ENCODE measurements at regions not wholly inside any gene's neighbourhood (a gene's known extent, or its start where the extent isn't known, plus 50 kb on each side); places are given as distances from the start of the nearest gene placed in this dataset.

DNA sequence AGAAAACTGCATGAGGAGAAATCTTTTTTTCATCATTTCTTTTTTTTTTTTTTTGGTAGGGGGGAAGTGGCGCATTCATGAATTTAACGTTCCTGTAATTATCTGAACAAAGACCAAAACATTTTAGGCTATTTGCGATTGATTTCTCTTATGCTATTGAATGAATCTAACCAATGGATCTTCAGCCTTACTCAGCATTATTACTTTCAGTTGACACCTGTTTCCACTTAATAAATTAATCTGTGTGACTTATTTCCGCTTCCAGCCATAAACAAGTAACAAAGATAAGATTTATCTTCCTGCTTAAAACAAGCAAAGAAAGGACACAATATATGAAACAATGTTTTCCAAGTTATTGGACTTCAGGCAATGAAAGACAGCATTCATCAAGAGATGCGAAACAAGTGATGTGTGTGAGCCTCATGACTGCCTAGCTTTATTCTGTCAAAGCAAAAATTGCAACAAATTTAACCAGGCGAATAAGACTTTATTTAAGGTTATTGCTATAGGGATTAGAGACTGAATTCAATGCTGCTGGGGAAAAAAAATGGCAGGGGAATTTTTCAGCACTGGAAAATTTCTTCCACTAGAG is 1026.9 kb downstream of the LRFN5 start:
- TF ChIP-seq EZH2 (IDR thresholded peaks at IDR 0.05; ENCODE audit: borderline replicate concordance, low read depth, low read length, poor library complexity, severe bottlenecking), result no peak
- TF ChIP-seq, protein P1, sequence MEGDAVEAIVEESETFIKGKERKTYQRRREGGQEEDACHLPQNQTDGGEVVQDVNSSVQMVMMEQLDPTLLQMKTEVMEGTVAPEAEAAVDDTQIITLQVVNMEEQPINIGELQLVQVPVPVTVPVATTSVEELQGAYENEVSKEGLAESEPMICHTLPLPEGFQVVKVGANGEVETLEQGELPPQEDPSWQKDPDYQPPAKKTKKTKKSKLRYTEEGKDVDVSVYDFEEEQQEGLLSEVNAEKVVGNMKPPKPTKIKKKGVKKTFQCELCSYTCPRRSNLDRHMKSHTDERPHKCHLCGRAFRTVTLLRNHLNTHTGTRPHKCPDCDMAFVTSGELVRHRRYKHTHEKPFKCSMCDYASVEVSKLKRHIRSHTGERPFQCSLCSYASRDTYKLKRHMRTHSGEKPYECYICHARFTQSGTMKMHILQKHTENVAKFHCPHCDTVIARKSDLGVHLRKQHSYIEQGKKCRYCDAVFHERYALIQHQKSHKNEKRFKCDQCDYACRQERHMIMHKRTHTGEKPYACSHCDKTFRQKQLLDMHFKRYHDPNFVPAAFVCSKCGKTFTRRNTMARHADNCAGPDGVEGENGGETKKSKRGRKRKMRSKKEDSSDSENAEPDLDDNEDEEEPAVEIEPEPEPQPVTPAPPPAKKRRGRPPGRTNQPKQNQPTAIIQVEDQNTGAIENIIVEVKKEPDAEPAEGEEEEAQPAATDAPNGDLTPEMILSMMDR (conservative IDR thresholded peaks at IDR 0.05; ENCODE audit: low read depth, low read length), result no peak
